Neural cell (in vitro differentiated cells): ENCODE measurements at regions not wholly inside any gene's neighbourhood (a gene's known extent, or its start where the extent isn't known, plus 50 kb on each side); places are given as distances from the start of the nearest gene placed in this dataset.

Source experiments
- H2AFZ ChIP-seq: fragments of 200-600, 300-800 bp; sonication (generic), shearing (Covaris generic); 2 replicates; pipeline ENCODE4 v1.6.0; 2014; ENCODE audit warnings: low read depth, mild to moderate bottlenecking, antibody characterized with exemption, low read length, moderate library complexity
- H3F3A ChIP-seq: fragments of 200-600 bp; shearing (Covaris generic); 2 replicates; pipeline ENCODE4 v1.6.1; 2016; ENCODE audit warnings: mild to moderate bottlenecking, moderate library complexity, mixed read lengths, antibody characterized with exemption, low read length; ENCODE audit not compliant: insufficient read depth, poor library complexity, severe bottlenecking
- H3K27ac ChIP-seq: fragments of 200-600, 300-800 bp; sonication (generic), shearing (Covaris generic); 2 replicates; pipeline ENCODE4 v1.5.1; 2014; ENCODE audit warnings: mild to moderate bottlenecking, low read length, moderate library complexity
- H3K27me3 ChIP-seq: fragments of 300-800, 200-600 bp; sonication (generic), shearing (Covaris generic); 2 replicates; pipeline ENCODE4 v1.6.0; 2014; ENCODE audit warnings: mild to moderate bottlenecking, low read depth, low read length, moderate library complexity; ENCODE audit not compliant: insufficient read depth
- H3K36me3 ChIP-seq: fragments of 300-800, 200-600 bp; sonication (generic), shearing (Covaris generic); 2 replicates; pipeline ENCODE4 v1.5.1; 2014; ENCODE audit warnings: mild to moderate bottlenecking, antibody characterized with exemption, low read length, moderate library complexity; ENCODE audit not compliant: insufficient read depth
- H3K4me2 ChIP-seq: fragments of 300-800, 200-600 bp; sonication (generic), shearing (Covaris generic); 2 replicates; pipeline ENCODE4 v1.6.0; 2014; ENCODE audit warnings: mild to moderate bottlenecking, low read length
- H3K4me3 ChIP-seq: fragments of 300-800, 200-600 bp; sonication (generic), shearing (Covaris generic); 2 replicates; pipeline ENCODE4 v1.5.1; 2014; ENCODE audit warnings: mild to moderate bottlenecking, low read length, moderate library complexity
- H3K79me2 ChIP-seq: fragments of 200-600 bp; shearing (Covaris generic); replicated peaks from 2 replicates; pipeline ENCODE4 v1.6.0; 2014; ENCODE audit warnings: mild to moderate bottlenecking, low read length, moderate library complexity; ENCODE audit not compliant: insufficient read depth
- H3K9ac ChIP-seq: fragments of 300-800, 200-600 bp; sonication (generic), shearing (Covaris generic); 2 replicates; pipeline ENCODE4 v1.6.1; 2016; ENCODE audit warnings: mild to moderate bottlenecking, low read length, mixed read lengths
- H3K9me2 ChIP-seq: fragments of 200-600 bp; shearing (Covaris generic); 2 replicates; pipeline ENCODE4 v1.6.1; 2016; ENCODE audit warnings: mild to moderate bottlenecking, low read length, mixed read lengths; ENCODE audit not compliant: insufficient read depth
- H3K9me3 ChIP-seq: fragments of 200-600, 300-800 bp; sonication (generic), shearing (Covaris generic); 2 replicates; pipeline ENCODE4 v1.6.1; 2016; ENCODE audit warnings: mild to moderate bottlenecking, mixed run types, low read length, moderate library complexity, mixed read lengths
- H4K20me1 ChIP-seq: fragments of 200-600 bp; shearing (Covaris generic); 2 replicates; pipeline ENCODE4 v1.6.1; 2016; ENCODE audit warnings: mild to moderate bottlenecking, mixed run types; ENCODE audit not compliant: insufficient read depth
- EP300 ChIP-seq: fragments of 450-650 bp; conservative IDR thresholded peaks from 2 replicates; pipeline ENCODE4 v1.6.1; 2014; ENCODE audit warnings: antibody characterized with exemption, mild to moderate bottlenecking, moderate library complexity; ENCODE audit not compliant: poor library complexity, severe bottlenecking
- EZH2 ChIP-seq: fragments of 200-600, 300-800 bp; shearing (Covaris generic), sonication (generic); IDR thresholded peaks from 2 replicates; pipeline ENCODE4 v1.6.1; 2014; ENCODE audit warnings: antibody characterized with exemption, low read length, borderline replicate concordance, mild to moderate bottlenecking; ENCODE audit not compliant: insufficient read depth, poor library complexity, severe bottlenecking
- MXI1 ChIP-seq: fragments of 450-650 bp; conservative IDR thresholded peaks from 2 replicates; pipeline ENCODE4 v1.6.1; 2014; ENCODE audit warnings: antibody characterized with exemption, mild to moderate bottlenecking; ENCODE audit not compliant: poor library complexity, severe bottlenecking
- POLR2AphosphoS5 ChIP-seq: IDR thresholded peaks from 2 replicates; pipeline ENCODE4 v1.6.1; 2012
- RAD21 ChIP-seq: fragments of 450-650 bp; conservative IDR thresholded peaks from 2 replicates; pipeline ENCODE4 v1.6.1; 2014; ENCODE audit warnings: antibody characterized with exemption, mild to moderate bottlenecking, moderate library complexity
- SMC3 ChIP-seq: fragments of 450-650 bp; conservative IDR thresholded peaks from 2 replicates; pipeline ENCODE4 v1.6.1; 2014; ENCODE audit warnings: antibody characterized with exemption, mild to moderate bottlenecking, moderate library complexity; ENCODE audit not compliant: poor library complexity
- TAF1 ChIP-seq: IDR thresholded peaks from 2 replicates; pipeline ENCODE4 v1.6.1; 2012; ENCODE audit warnings: low read depth
- TF ChIP-seq, protein P1 (sequence below): IDR thresholded peaks from 2 replicates; pipeline ENCODE4 v1.6.1; 2012; ENCODE audit warnings: borderline replicate concordance
- TF ChIP-seq, protein P2 (sequence below): fragments of 450-650 bp; IDR thresholded peaks from 2 replicates; pipeline ENCODE4 v1.5.1; 2014; ENCODE audit warnings: antibody characterized with exemption, mild to moderate bottlenecking, moderate library complexity; ENCODE audit not compliant: poor library complexity, severe bottlenecking

DNA sequence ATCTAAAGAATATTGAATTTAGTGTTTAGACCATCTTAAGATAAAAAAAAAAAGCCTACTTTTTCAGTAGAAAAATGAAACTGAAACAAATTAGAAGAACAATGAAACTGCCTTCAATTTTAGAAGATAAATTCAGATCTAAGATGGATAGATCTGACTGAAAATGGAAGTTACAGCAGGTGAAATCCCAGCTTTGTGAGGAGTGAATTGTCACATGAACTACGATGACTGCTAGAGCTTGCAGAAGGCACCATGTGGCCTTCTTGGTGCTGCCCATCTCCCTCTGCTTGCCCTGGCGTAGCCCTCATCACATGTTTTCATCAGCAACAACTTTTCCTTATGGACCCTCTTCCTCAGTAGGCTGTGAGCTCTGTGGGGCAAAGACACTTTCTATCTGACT, 51.4 kb upstream of the EMCN start:
- Histone ChIP-seq H3K9me3 (no peaks in the 10 kb centered on the region), H3K27ac (no peak overlapping the region), H3K9me2 (no peaks in the 10 kb centered on the region), H3K27me3 (no peaks in the 10 kb centered on the region), H3F3A (no peaks in the 10 kb centered on the region), H3K4me3 (no peak overlapping the region), H4K20me1 (no peaks in the 10 kb centered on the region), H3K79me2 (no peaks in the 10 kb centered on the region), H3K4me2 (no peak overlapping the region), H3K36me3 (no peaks in the 10 kb centered on the region), H2AFZ (no peak overlapping the region), H3K9ac (no peak overlapping the region)
- no peak for TF ChIP-seq EZH2
- no peak for TF ChIP-seq SMC3
- TF ChIP-seq EP300, result no peak
- TF ChIP-seq TAF1, result no peak
- TF ChIP-seq POLR2AphosphoS5, result no peak
- TF ChIP-seq, protein P1, sequence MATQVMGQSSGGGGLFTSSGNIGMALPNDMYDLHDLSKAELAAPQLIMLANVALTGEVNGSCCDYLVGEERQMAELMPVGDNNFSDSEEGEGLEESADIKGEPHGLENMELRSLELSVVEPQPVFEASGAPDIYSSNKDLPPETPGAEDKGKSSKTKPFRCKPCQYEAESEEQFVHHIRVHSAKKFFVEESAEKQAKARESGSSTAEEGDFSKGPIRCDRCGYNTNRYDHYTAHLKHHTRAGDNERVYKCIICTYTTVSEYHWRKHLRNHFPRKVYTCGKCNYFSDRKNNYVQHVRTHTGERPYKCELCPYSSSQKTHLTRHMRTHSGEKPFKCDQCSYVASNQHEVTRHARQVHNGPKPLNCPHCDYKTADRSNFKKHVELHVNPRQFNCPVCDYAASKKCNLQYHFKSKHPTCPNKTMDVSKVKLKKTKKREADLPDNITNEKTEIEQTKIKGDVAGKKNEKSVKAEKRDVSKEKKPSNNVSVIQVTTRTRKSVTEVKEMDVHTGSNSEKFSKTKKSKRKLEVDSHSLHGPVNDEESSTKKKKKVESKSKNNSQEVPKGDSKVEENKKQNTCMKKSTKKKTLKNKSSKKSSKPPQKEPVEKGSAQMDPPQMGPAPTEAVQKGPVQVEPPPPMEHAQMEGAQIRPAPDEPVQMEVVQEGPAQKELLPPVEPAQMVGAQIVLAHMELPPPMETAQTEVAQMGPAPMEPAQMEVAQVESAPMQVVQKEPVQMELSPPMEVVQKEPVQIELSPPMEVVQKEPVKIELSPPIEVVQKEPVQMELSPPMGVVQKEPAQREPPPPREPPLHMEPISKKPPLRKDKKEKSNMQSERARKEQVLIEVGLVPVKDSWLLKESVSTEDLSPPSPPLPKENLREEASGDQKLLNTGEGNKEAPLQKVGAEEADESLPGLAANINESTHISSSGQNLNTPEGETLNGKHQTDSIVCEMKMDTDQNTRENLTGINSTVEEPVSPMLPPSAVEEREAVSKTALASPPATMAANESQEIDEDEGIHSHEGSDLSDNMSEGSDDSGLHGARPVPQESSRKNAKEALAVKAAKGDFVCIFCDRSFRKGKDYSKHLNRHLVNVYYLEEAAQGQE, result no peak
- TF ChIP-seq MXI1, result no peak
- TF ChIP-seq RAD21, result no peak
- TF ChIP-seq, protein P2, sequence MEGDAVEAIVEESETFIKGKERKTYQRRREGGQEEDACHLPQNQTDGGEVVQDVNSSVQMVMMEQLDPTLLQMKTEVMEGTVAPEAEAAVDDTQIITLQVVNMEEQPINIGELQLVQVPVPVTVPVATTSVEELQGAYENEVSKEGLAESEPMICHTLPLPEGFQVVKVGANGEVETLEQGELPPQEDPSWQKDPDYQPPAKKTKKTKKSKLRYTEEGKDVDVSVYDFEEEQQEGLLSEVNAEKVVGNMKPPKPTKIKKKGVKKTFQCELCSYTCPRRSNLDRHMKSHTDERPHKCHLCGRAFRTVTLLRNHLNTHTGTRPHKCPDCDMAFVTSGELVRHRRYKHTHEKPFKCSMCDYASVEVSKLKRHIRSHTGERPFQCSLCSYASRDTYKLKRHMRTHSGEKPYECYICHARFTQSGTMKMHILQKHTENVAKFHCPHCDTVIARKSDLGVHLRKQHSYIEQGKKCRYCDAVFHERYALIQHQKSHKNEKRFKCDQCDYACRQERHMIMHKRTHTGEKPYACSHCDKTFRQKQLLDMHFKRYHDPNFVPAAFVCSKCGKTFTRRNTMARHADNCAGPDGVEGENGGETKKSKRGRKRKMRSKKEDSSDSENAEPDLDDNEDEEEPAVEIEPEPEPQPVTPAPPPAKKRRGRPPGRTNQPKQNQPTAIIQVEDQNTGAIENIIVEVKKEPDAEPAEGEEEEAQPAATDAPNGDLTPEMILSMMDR, result no peak
